SKM-1 treated with dmso at 0.1 percent for 144 hours (cell line): ENCODE measurements at regions not wholly inside any gene's neighbourhood (a gene's known extent, or its start where the extent isn't known, plus 50 kb on each side); places are given as distances from the start of the nearest gene placed in this dataset.
"Not testable (repeated sequence)": the region's sequence is repeated elsewhere in the genome, so short reads cannot be mapped to it uniquely, and the experiment has no call there.

Source experiments
- DNase-seq: peaks from one replicate; lab custom pipeline; 2025; ENCODE audit not compliant: unreplicated experiment; lab: John Stamatoyannopoulos, UW

DNA sequence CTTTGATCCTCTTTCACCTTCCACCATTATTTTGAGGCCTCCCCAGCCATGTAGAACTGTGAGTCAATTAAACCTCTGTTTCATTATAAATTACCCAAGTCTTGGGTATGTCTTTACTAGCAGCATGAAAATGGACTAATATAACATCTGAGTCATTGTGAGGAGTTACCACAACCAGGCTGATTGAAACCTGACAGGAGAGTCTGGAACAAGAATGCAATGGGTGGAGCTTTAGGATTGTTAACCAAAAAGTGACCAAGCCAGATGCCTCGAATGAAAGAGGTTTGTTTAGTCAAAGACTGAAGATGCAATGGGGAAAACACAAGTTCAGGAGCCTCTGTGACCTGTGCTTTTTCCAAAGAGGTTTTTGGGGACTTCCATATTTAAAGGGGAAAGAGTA is 659.0 kb downstream of the SLITRK6 start:
- no peak for DNase-seq

DNA sequence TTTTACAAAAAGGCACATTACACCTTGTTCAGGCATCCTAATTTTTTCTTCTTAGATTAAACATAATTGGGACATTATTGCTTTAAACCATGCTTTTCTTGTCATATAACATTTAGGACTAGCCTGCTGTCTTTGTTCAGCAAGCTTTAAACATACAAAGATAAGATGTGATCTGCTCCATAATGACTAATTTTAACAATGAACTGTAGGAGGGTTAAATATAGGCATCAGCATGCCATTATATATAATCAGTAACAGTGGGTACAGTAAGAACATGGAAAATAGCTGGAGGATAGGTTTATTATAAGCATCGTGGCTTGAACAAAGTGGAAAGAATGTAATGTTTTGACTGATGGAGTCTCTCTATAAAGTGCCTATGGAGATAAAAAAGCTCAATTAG is 661.7 kb downstream of the SLITRK6 start:
- no peak for DNase-seq

DNA sequence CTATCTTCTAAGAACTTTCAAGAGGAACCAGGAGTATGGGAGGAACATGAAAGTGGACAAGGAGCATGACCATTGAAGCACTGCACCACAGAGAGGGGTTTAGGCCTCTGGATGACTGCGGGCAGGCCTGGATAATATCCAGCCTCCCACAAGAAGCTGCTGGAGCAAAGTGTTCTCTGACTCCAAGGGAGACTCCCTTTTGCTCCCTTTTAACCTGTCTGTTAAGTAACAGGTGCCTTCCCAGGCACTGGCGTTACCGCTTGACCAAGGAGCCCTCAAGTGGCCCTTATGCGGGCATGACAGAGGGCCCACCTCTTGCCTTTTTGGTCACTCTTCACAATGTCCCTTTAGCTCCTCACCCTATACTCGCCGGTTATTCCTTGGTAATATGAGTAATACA is 666.2 kb downstream of the SLITRK6 start:
- no peak for DNase-seq

GRCh38 chr13:85123501-85123900 is 675.7 kb downstream of the SLITRK6 start:
- not testable (repeated sequence) for DNase-seq

GRCh38 chr13:85108356-85108755 is 690.9 kb downstream of the SLITRK6 start:
- no peak for DNase-seq

DNA sequence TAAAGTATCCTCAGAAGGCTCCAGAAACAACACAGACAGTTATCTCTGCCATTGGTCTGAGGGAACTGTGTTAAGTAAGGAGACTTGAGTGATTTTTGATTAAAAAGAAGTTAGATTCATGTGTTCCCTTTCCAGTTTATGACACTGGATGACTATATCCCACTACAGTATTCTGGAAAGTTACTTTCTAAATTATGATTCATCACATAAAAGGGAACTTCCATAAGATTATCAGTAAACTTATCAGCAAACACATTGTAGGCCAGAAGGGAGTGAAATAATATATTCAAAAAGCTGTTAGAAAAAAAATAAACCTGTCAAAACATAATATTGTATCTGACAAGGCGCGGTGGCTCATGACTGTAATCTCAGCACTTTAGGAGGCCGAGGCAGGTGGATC is 700.0 kb downstream of the SLITRK6 start:
- no peak for DNase-seq

- DNase-seq: no peak
Measured at GRCh38 chr13:85095418-85096272, 703.6 kb downstream of the SLITRK6 start.

GRCh38 chr13:85093808-85094207 is 705.4 kb downstream of the SLITRK6 start:
- DNase-seq: no peak

DNA sequence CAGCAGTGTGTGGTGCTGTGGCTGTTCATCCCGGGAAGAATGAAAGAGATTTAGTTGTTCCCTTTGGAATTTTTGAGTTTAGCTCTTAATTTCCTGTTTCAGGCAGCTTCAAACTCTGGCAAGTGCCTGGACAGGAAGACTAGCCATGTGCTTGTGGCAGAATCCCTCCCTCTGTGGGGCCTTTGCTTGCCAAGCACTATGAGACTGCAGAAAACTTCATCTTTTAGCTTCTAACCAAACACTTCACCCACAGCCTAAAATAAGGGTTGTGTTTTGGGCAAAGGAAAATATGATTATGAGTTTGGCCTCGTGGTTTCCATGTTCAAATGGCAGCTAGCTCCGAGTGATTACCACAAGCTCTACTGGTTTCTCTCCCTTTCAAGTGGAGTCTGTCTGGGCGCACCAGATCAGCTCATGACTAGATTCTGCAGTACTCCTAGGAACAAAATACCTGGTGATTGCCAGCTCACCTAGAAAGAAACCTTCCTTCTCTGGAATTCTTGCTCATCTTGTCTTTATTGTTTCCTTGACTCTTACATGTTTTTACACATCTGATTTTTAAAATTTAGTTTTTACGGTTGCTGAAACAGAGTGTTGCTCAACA is 707.5 kb downstream of the SLITRK6 start:
- DNase-seq: no peak

- DNase-seq: no peak
Measured at GRCh38 chr13:85089186-85089585, 710.0 kb downstream of the SLITRK6 start.

DNA sequence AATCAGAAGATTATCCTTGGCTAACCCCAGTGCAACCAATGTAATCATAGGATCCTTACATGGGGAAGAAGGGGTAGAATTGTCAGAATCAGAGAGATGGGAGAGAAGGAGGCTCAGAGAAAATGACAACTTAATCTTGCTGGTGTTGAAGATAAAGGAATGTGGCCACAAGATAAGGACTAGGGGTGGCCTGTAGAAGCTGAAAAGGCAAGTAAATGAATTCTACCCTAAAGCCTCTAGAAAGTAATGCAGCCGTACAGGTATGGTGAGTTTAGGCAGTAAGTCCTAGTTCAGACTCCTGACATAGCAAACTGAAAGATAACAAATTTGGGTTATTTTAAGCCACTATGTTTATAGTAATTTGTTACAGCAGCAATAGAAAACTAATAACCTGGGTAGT is 718.5 kb downstream of the SLITRK6 start:
- no peak for DNase-seq

- no peak for DNase-seq
Measured at GRCh38 chr13:85076343-85076742, 722.9 kb downstream of the SLITRK6 start.

- no peak for DNase-seq
Measured at GRCh38 chr13:85074543-85075313, 724.5 kb downstream of the SLITRK6 start.

DNA sequence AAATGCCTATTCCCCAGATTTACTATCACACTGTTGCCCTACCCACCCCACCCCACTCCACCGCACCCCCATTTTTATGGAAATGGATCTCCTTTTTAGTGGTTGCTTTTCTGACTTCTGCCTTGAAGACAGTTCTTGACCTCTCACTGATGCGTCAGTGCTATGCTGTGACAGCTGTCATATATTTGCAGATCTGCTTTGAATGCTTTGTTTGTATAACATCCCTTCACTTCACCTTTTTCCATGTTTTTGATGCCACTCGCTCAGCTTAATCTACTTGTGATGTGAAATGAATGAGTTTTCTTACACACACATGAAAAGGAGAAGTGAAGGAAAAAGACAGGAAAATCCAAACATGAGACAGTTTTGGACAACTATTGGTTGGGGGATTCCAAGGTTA is 731.0 kb downstream of the SLITRK6 start:
- DNase-seq: no peak

DNA sequence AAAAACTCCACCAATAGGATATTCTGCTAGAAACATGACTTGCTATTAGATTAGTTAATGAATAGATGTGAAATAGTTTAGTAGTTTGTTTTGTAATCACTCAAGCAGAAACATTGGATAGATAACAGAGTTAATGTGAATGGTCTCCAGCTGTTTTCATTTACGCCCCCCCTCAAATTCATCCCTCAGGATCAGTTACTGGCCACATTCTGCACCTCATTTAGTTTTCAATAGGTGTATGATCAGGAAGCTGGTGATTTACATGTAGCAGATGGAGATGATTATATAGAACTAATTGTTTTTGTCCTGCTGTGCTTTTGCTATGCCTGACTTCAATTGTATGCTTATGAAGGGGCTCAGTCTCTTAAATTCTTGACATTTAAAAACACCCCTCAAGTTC is 759.0 kb downstream of the SLITRK6 start:
- no peak for DNase-seq

DNA sequence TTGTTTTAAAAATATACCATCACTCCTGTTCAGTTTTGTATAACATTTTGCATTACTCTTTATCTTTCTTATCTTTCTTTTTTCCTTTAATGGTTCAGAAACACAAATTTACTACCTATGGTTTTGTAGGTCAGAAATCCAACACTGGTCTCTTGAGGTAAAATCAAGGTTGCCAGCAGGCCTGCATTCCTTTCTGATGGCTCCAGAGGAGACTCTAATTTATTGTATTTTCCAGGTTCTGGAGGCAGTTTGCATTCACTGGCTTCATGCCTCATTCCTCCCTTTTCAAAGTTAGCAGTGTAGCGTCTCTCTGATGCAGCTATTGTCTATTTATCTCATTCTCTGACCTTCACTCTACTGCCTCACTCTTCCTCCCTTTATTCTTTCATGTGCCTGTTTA is 767.4 kb downstream of the SLITRK6 start:
- no peak for DNase-seq

DNA sequence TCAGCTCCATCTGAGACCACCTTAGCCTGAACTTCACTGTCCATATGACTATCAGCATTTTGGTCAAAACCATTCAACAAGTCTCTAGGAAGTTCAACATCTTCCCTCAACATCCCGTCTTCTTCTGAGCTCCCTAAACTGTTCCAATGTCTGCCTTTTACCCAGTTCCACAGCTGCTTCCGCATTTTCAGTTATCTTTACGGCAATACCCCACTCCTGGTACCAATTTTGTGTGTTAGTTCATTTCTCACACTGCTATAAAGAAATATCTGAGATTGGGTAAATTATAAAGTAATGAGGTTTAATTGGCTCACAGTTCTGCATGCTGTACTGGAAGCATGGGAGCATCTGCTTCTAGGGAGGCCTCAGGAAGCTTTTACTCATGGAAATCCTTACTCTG is 771.2 kb downstream of the SLITRK6 start:
- DNase-seq: no peak

- DNase-seq: no peak
Measured at GRCh38 chr13:85019121-85019520, 780.1 kb downstream of the SLITRK6 start.

GRCh38 chr13:85013006-85013405 is 786.2 kb downstream of the SLITRK6 start:
- DNase-seq: no peak

GRCh38 chr13:85009447-85009846 is 789.8 kb downstream of the SLITRK6 start:
- DNase-seq: no peak

DNA sequence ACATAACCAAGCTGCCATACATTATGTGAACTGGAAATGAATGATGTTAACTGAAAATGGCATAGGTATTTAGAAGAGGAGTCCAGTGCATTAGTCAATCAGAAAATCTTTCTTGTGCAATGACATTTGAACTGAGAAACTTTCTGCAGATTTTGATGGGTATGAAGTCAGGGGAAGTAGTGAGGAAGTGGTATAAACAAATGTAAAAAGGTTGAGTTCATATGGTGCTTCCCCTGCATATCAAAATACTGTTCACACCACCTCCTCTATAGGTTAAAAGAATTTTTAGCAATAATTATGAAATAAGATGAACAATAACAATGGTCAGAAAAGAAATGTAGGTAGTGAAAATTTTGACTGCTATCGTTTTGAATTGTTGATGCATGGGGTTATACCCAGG is 800.0 kb downstream of the SLITRK6 start:
- no peak for DNase-seq

GRCh38 chr13:84998681-84999080 is 800.5 kb downstream of the SLITRK6 start:
- no peak for DNase-seq
